GM19324 (cell line): ENCODE measurements at regions not wholly inside any gene's neighbourhood (a gene's known extent, or its start where the extent isn't known, plus 50 kb on each side); places are given as distances from the start of the nearest gene placed in this dataset.

Experiments used
- ATAC-seq: cut with Tn5 transposase; IDR thresholded peaks from one replicate; pipeline ENCODE4 v1.9.1; 2021; ENCODE audit warnings: mild to moderate bottlenecking, moderate library complexity; ENCODE audit not compliant: unreplicated experiment, low FRiP score

DNA sequence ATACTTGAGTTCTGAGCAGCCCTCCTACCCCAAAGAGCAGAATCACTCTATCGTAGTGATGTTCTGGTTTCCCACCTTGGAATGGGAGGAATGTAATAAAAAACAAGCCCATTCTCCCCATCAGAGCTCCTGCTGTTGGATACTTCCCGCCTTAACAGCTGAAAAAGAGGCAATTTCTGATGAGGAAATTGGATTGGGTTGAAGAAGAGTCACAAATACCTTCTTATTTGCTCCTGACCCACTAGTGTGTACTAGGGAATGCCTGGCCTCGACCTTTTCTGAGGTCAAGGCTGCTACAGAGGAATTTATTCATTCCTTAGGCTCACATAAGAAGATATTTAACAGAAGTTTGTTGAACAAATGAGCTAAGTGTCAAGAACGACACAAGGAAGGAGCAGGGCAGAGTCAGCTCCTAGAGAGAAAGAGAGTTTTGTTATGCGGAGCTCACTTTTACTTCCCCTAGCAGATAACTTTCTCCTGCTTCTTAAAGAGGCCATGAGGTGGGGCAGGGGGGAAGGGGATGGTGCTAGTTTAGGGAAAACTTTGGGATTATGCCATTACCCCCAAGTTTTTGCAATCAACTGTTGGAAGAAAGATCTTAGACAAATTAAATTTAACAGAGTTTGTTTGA is 273.8 kb upstream of the CLNK start:
- ATAC-seq: no peak

DNA sequence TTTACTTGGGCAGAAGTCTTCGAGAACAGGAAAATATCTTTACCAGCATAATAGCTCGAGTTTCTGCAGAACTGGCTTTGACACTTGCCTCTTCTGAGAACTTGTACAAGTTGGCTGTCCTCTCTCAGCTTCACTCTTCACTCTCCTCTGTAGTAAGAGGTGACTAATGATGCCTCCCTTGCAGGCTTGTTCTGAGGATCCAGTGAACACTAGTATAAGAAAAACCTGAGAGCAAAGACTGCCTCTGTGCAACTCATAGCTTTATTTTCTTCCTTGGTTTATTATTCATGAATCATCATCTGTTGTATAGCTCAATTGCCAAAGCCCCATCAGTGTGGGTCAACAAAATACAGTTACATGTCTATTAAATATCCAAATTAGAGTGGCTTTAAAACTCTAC is 266.7 kb upstream of the CLNK start:
- no peak for ATAC-seq

- ATAC-seq: no peak
Observed at GRCh38 chr4:10949039-10949733, 264.6 kb upstream of the CLNK start.

GRCh38 chr4:10947898-10948297 is 263.3 kb upstream of the CLNK start:
- ATAC-seq: no peak

GRCh38 chr4:10944321-10944720 is 259.8 kb upstream of the CLNK start:
- ATAC-seq: no peak

DNA sequence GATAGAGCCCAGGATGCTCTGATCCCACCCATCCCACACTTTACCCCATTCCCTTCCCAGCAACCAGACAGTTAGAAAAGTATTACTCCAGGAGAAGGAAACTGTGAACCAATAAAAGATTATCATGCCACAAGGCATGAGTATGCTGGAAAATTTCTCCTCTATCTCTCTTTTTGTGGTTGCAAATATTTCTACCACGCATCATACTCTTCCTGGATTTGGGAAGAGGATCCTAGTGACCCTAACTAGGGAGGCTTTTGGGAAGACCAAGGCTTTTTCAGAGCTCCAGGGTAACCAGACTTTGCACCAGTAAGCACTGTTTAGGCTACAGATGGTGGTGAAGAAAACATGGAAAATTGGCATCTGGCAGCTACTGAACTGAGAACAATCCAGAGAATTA is 257.6 kb upstream of the CLNK start:
- ATAC-seq: no peak

DNA sequence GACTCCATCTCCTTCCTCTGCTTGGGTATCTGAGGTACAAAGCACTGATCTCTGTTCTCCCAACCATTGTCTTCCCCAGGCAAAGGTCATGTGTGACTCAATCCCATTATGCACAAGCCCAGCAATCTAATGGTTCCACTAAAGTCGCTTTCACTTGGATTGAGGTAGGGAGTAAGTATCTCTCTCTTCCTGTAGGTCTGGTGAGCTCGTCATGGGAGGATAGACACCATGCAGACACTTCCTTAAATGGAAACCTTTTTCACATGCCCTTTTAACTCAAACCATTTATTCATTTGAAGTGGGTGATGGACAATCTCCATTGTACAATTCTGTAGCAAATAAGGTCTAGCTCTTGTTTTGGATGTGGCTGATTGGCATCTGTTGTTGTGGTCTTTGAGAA is 245.2 kb upstream of the CLNK start:
- ATAC-seq: no peak

- no peak for ATAC-seq
Observed at GRCh38 chr4:10925996-10926395, 241.4 kb upstream of the CLNK start.

GRCh38 chr4:10924274-10924673 is 239.7 kb upstream of the CLNK start:
- no peak for ATAC-seq

GRCh38 chr4:10917566-10917965 is 233.0 kb upstream of the CLNK start:
- no peak for ATAC-seq

- ATAC-seq: no peak
Observed at GRCh38 chr4:10898072-10898471, 213.5 kb upstream of the CLNK start.

GRCh38 chr4:10897076-10897475 is 212.5 kb upstream of the CLNK start:
- no peak for ATAC-seq

- ATAC-seq: peak; percentile 51
Observed at GRCh38 chr4:10893395-10893794, 208.8 kb upstream of the CLNK start.

GRCh38 chr4:10891866-10892265 is 207.3 kb upstream of the CLNK start:
- ATAC-seq: no peak

DNA sequence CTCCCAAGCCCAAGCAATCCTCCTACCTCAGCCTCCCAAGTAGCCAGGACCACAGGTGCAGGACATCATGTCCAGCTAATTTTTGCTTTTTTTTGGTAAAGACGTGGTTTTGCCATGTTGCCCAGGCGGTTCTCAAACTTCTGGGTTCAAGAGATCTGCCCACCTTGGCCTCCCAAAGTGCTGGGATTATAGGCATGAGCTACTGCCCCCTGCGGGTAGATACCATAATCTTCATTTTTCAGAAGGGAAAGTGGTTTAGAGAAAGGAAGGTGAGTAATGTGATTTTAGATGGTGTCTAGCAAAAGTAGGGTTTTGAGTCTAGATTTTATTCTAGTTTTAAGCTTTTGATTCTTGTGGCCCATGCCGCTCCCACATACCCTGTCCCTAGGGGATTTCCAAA is 205.3 kb upstream of the CLNK start:
- ATAC-seq: no peak

GRCh38 chr4:10879411-10880110 is 195.0 kb upstream of the CLNK start:
- ATAC-seq: no peak

- ATAC-seq: no peak
Observed at GRCh38 chr4:10878861-10879260, 194.3 kb upstream of the CLNK start.

DNA sequence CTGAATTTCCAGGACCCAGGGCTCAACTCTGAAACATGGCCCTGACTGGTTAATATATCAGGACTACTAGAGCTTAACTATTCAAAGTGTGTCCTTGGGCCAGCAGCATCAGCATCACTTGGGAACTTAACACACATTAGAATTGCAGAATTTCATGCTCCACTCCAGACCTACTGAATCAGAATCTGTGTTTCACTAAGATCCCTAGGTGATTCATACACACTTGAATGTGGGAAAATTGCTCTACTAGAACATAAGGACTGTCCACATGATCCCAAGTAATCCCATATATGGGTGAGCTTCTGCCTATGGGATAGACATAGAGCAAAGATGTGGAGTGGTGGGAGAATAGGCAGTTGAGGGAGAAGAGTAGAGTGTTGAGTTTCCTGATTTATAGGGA is 192.5 kb upstream of the CLNK start:
- no peak for ATAC-seq

- peak; percentile 52 for ATAC-seq
Observed at GRCh38 chr4:10875144-10875799, 190.7 kb upstream of the CLNK start.

DNA sequence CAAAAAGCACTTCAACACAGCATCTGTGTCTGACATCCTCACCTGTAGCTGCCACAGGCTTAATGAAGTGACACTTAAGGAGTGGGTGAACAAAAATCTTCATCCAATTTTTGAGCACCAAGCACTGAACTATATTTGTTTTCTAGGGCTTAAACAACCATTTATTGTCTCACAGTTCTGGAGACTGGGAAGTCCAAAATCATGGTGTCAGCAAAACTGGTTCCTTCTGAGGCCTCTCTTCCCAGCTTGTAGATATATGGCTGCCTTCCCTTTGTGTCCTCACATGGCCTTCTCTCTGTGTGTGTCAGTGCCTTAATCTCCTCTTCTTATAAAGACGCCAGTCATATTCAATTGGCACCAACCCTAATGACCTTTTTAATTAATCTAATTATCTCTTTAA is 189.2 kb upstream of the CLNK start:
- ATAC-seq: no peak

- no peak for ATAC-seq
Observed at GRCh38 chr4:10872833-10873517, 188.4 kb upstream of the CLNK start.
